ENCODE measurements at regions not wholly inside any gene's neighbourhood (a gene's known extent, or its start where the extent isn't known, plus 50 kb on each side); places are given as distances from the start of the nearest gene placed in this dataset.

GRCh38 chr21:15953551-15954116 lies 223.9 kb downstream of the USP25 start:
- Histone ChIP-seq H3K4me3 (no peak overlapping the region), H3K4me1 (ENCODE audit: control insufficient read depth in 5 of 5, insufficient read depth in 5 of 5, low read length in 5 of 5) (no peaks in the 10 kb centered on the region), H3K27ac (ENCODE audit: low read depth in 1 of 2, low read length in 1 of 2) (no peak overlapping the region), H3K36me3 (ENCODE audit: control insufficient read depth in 4 of 4, insufficient read depth in 4 of 4, low read length in 4 of 4) (no peaks in the 10 kb centered on the region), H3K9ac (ENCODE audit: insufficient read depth in 1 of 2, low read length in 2 of 2) (no peak overlapping the region), H3K9me3 (ENCODE audit: control insufficient read depth in 4 of 4, insufficient read depth in 3 of 4, low read length in 3 of 4) (peaks cover 0 to 13% (median 4%) of the 10 kb centered on the region in 4 donors), H3K27me3 (ENCODE audit: control insufficient read depth in 3 of 3, insufficient read depth in 3 of 3, low read length in 2 of 3) (no peaks in the 10 kb centered on the region)
- no peak for ATAC-seq (ENCODE audit: insufficient read depth, low FRiP score)
- TF ChIP-seq CTCF (IDR thresholded peaks at IDR 0.05; ENCODE audit: control extremely low read depth, extremely low read depth) = no peak
- WGBS, 2 donors = 89 to 98% methylated on average over 2 of the region's 2 CpGs
- no peak for DNase-seq

- no peak for ATAC-seq (ENCODE audit: insufficient read depth, low FRiP score)
- Histone ChIP-seq H3K27me3 (ENCODE audit: control insufficient read depth in 3 of 3, insufficient read depth in 3 of 3, low read length in 2 of 3) (no peaks in the 10 kb centered on the region), H3K9ac (ENCODE audit: insufficient read depth in 1 of 2, low read length in 2 of 2) (no peak overlapping the region), H3K27ac (ENCODE audit: low read depth in 1 of 2, low read length in 1 of 2) (no peak overlapping the region), H3K4me3 (no peak overlapping the region), H3K9me3 (ENCODE audit: control insufficient read depth in 4 of 4, insufficient read depth in 3 of 4, low read length in 3 of 4) (no peaks in the 10 kb centered on the region), H3K4me1 (ENCODE audit: control insufficient read depth in 5 of 5, insufficient read depth in 5 of 5, low read length in 5 of 5) (peaks cover 0 to 3% (median 0%) of the 10 kb centered on the region in 5 donors), H3K36me3 (ENCODE audit: control insufficient read depth in 4 of 4, insufficient read depth in 4 of 4, low read length in 4 of 4) (no peaks in the 10 kb centered on the region)
- no peak for DNase-seq
- TF ChIP-seq CTCF (IDR thresholded peaks at IDR 0.05; ENCODE audit: control extremely low read depth, extremely low read depth) = no peak
- 78 to 89% methylated on average over 5 of the region's 5 CpGs for WGBS, 2 donors
These were observed 234.6 kb downstream of the USP25 start for GRCh38 chr21:15964236-15964855.

GRCh38 chr21:15966231-15966630 lies 236.4 kb downstream of the USP25 start:
- WGBS, 2 donors = 81 to 84% methylated on average over 2 of the region's 2 CpGs
- DNase-seq = peak in 2 of 3 donors; percentile 26 to 53
- no peak overlapping the region for H3K27ac ChIP-seq (ENCODE audit: low read depth in 1 of 2, low read length in 1 of 2)
- H3K4me1 ChIP-seq (ENCODE audit: control insufficient read depth in 5 of 5, insufficient read depth in 5 of 5, low read length in 5 of 5) = peaks cover 0 to 3% (median 0%) of the 10 kb centered on the region in 5 donors
- H3K9me3 ChIP-seq (ENCODE audit: control insufficient read depth in 4 of 4, insufficient read depth in 3 of 4, low read length in 3 of 4) = no peaks in the 10 kb centered on the region
- TF ChIP-seq CTCF (IDR thresholded peaks at IDR 0.05; ENCODE audit: control extremely low read depth, extremely low read depth) = no peak
- no peaks in the 10 kb centered on the region for H3K27me3 ChIP-seq (ENCODE audit: control insufficient read depth in 3 of 3, insufficient read depth in 3 of 3, low read length in 2 of 3)
- H3K9ac ChIP-seq (ENCODE audit: insufficient read depth in 1 of 2, low read length in 2 of 2) = no peak overlapping the region
- no peak for ATAC-seq (ENCODE audit: insufficient read depth, low FRiP score)
- no peaks in the 10 kb centered on the region for H3K36me3 ChIP-seq (ENCODE audit: control insufficient read depth in 4 of 4, insufficient read depth in 4 of 4, low read length in 4 of 4)
- no peak overlapping the region for H3K4me3 ChIP-seq

Data from lung (tissue), 11 donors.